GM12865 (cell line): ENCODE measurements at regions not wholly inside any gene's neighbourhood (a gene's known extent, or its start where the extent isn't known, plus 50 kb on each side); places are given as distances from the start of the nearest gene placed in this dataset.

ENCODE experiments used
- DNase-seq: peaks from one replicate; pipeline ENCODE4 v3.0.0; 2010; ENCODE audit warnings: low read depth
- H3K4me3 ChIP-seq: 2 replicates; pipeline ENCODE4 v1.5.1; 2011; ENCODE audit warnings: mild to moderate bottlenecking, low read depth, low read length, control low read depth
- CTCF ChIP-seq: IDR thresholded peaks from 2 replicates; pipeline ENCODE4 v1.5.1; 2011; ENCODE audit warnings: low read length, control low read depth, low read depth, inconsistent platforms; ENCODE audit not compliant: insufficient read depth; ENCODE audit errors: missing control alignments

DNA sequence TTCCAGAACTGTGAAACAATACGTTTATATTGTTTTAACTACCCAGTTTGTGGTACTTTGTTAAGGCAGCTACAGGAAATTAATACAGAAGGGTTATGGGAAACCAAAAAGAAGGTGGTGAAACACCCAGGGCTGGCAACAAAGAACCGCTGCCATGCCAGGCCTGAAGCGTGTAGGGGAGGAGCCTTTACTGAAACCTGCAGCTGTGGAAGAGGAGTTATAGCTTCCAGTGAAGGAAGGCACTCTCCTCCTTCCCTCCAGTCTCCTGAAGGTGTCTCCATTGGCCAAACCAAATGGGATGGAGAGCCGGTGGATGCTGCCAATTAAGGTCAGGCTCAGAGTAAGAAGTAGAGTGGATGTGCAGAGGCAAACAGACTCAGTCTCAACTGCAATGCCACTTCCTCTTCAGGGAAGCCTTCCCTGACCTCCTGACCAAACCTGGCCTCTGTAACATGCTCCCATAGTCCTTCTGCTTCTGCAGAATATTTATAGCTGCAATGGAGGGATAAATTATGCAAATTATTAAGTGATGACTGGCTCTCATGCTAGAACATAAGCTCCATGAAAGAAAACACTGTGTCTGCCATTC is 168.3 kb downstream of the DAD1 start:
- no peak for TF ChIP-seq CTCF
- H3K4me3 ChIP-seq: no peak overlapping the region
- no peak for DNase-seq

DNA sequence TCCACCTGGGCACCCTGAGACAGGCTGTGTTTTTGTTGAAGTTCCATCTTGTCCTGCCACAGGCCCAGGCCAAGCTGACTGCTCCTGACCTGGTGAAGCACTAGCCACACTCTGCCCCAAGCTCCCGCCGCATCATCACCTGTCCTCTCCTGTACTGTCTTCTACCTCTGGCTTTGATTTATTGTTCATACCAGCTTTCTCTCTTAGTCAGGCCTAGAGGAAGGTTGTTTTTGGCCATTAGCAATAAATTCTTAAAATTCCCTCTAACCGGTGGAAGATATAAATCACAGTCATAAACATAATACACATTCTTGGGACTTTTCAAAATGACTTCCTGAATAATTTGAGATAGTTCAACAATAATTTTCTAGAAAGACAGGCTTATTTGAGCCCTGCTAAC is 169.4 kb downstream of the DAD1 start:
- DNase-seq: no peak
- no peak for TF ChIP-seq CTCF
- H3K4me3 ChIP-seq: no peak overlapping the region

DNA sequence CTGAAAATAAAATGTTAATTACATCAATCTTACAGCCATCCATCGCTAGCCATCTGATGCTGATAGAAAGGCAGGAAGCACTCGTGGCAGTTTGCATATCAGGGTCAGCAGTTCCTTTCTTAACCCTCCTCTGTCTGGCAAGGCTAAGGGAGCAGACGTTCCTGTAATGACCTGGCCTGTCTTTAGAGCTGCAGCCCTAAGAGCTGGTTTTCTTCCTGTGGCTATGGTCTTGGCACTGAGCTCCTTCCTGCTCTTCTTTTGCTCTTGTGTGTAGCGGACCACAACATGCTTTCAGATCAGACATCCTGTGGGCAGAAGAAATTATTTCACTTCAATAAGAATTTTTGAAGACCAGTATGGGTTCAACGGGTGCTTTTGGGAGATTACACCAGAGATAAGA is 170.4 kb downstream of the DAD1 start:
- no peak for TF ChIP-seq CTCF
- no peak overlapping the region for H3K4me3 ChIP-seq
- peak; percentile 81 for DNase-seq

GRCh38 chr14:22417914-22418313 is 171.1 kb downstream of the DAD1 start:
- no peak for TF ChIP-seq CTCF
- DNase-seq: no peak
- H3K4me3 ChIP-seq: no peak overlapping the region

GRCh38 chr14:22416193-22416592 is 172.8 kb downstream of the DAD1 start:
- no peak overlapping the region for H3K4me3 ChIP-seq
- TF ChIP-seq CTCF: no peak
- no peak for DNase-seq

GRCh38 chr14:22415605-22415959 is 173.4 kb downstream of the DAD1 start:
- no peak for TF ChIP-seq CTCF
- H3K4me3 ChIP-seq: no peak overlapping the region
- DNase-seq: no peak

DNA sequence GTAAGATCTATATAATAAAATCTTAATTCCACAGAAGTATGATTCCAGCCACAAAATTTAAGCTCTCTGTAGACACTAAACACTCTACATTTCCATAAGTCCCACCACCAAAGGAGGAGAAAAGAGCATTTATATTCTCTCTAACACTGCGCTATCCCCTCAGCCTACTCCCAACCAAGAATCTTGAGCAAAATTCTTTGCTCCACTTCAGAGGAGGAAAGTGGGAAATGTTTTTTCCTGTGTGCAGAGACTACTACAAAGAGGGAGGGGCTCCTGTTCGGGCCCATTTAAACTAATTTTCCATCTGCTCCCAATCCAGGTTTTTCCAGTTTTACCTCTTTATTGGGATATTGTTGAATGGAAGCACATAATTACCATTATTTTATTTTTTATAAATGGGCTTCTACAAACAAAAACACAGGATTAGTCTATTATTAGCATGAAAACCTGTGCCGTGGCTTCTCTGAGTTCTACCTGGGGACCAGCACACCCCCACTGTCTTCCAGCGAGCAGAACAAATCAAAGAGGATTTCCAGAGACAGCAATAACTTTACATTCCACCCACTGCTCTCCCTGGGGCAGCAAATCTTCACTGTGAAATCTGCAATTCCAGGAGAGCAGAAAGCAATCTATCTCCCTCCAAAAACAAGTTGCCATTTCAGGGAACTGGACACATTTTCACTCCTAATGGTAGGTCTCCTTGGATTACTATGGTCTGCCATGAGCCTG is 174.0 kb downstream of the DAD1 start:
- no peak for DNase-seq
- no peak overlapping the region for H3K4me3 ChIP-seq
- TF ChIP-seq CTCF: no peak
